Mucosa of stomach (tissue), 1 donor: ENCODE measurements at regions not wholly inside any gene's neighbourhood (a gene's known extent, or its start where the extent isn't known, plus 50 kb on each side); places are given as distances from the start of the nearest gene placed in this dataset.
"Not testable (repeated sequence)": the region's sequence is repeated elsewhere in the genome, so short reads cannot be mapped to it uniquely, and the experiment has no call there.

Source experiments
- H3K27me3 ChIP-seq: one replicate; pipeline ENCODE4 v1.7.0; 2013; ENCODE audit warnings: mild to moderate bottlenecking, low read length; ENCODE audit not compliant: control insufficient read depth, insufficient read depth
- H3K36me3 ChIP-seq: one replicate; pipeline ENCODE4 v1.7.0; 2013; ENCODE audit warnings: low read length; ENCODE audit not compliant: control insufficient read depth, insufficient read depth
- H3K4me1 ChIP-seq: one replicate; pipeline ENCODE4 v1.7.0; 2013; ENCODE audit warnings: mild to moderate bottlenecking, low read length; ENCODE audit not compliant: control insufficient read depth, insufficient read depth
- H3K4me3 ChIP-seq: one replicate; pipeline ENCODE4 v1.7.0; 2013; ENCODE audit warnings: low read length
- H3K9ac ChIP-seq: one replicate; pipeline ENCODE4 v1.7.0; 2013; ENCODE audit warnings: mild to moderate bottlenecking, low read length, moderate library complexity
- H3K9me3 ChIP-seq: one replicate; pipeline ENCODE4 v1.7.0; 2013; ENCODE audit warnings: mild to moderate bottlenecking, low read length, moderate library complexity; ENCODE audit not compliant: control insufficient read depth
- donor health status: Pancreatic carcinoma.

DNA sequence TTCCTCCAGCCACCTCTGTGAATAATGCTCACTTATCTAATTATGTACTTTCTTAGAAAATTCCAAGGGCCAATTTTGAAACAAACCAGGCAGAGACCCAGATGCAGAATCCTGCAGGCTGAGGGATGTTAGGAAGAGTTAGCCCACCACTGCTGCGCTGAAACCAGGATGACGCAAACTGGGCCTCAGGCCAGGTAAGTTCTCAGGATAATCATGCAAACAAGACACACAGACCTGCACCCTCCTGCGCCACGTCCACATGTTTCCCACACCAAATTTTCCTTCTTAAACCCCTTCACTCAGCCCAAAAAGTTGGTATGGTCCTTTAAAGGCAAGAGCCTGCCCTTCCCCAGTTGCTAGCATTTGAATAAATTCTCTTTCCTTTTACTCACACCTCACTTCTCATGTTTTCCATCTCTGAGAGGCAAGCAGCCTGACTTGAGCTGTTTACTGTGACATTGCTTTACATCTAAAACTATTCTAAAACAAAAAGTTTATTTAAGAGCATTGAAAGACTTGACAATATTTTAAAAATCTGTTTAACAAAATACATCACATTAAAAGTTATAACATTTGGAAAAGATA, 887.1 kb downstream of the LRRIQ3 start:
- H3K27me3 ChIP-seq: no peaks in the 10 kb centered on the region
- no peak overlapping the region for H3K9ac ChIP-seq
- no peaks in the 10 kb centered on the region for H3K36me3 ChIP-seq
- no peaks in the 10 kb centered on the region for H3K4me1 ChIP-seq
- no peak overlapping the region for H3K4me3 ChIP-seq
- H3K9me3 ChIP-seq: no peaks in the 10 kb centered on the region

GRCh38 chr1:73306899-73307555, 890.9 kb downstream of the LRRIQ3 start:
- Histone ChIP-seq H3K36me3 (no peaks in the 10 kb centered on the region), H3K4me3 (no peak overlapping the region), H3K27me3 (no peaks in the 10 kb centered on the region), H3K9ac (no peak overlapping the region), H3K9me3 (no peaks in the 10 kb centered on the region), H3K4me1 (no peaks in the 10 kb centered on the region)

GRCh38 chr1:73273886-73274285, 924.1 kb downstream of the LRRIQ3 start:
- H3K36me3 ChIP-seq: no peaks in the 10 kb centered on the region
- H3K4me3 ChIP-seq: no peak overlapping the region
- no peak overlapping the region for H3K9ac ChIP-seq
- no peaks in the 10 kb centered on the region for H3K27me3 ChIP-seq
- H3K4me1 ChIP-seq: no peaks in the 10 kb centered on the region
- no peaks in the 10 kb centered on the region for H3K9me3 ChIP-seq

DNA sequence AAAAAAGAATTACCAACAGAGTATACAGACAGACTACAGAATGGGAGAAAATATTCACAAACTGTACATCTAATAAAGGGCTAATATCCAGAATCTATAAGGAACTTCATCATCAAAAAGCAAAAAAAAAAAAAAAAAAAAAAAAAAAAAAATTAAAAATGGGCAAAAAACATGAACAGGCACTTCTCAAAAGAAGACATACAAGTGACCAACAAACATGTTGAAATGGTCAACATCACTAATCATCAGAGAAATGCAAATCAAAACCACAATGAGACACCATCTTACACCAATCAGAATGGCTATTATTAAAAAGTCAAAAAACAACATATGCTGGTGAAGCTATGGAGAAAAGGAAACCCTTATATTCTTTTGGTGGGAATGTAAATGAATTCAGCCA, 952.8 kb downstream of the LRRIQ3 start:
- not testable (repeated sequence) for H3K4me1 ChIP-seq, H3K9me3 ChIP-seq, H3K27me3 ChIP-seq, H3K9ac ChIP-seq, H3K36me3 ChIP-seq, H3K4me3 ChIP-seq

- H3K27me3 ChIP-seq: no peaks in the 10 kb centered on the region
- H3K36me3 ChIP-seq: no peaks in the 10 kb centered on the region
- H3K4me1 ChIP-seq: no peaks in the 10 kb centered on the region
These were observed 936.7 kb upstream of the NEGR1 start for GRCh38 chr1:73218995-73219546.

DNA sequence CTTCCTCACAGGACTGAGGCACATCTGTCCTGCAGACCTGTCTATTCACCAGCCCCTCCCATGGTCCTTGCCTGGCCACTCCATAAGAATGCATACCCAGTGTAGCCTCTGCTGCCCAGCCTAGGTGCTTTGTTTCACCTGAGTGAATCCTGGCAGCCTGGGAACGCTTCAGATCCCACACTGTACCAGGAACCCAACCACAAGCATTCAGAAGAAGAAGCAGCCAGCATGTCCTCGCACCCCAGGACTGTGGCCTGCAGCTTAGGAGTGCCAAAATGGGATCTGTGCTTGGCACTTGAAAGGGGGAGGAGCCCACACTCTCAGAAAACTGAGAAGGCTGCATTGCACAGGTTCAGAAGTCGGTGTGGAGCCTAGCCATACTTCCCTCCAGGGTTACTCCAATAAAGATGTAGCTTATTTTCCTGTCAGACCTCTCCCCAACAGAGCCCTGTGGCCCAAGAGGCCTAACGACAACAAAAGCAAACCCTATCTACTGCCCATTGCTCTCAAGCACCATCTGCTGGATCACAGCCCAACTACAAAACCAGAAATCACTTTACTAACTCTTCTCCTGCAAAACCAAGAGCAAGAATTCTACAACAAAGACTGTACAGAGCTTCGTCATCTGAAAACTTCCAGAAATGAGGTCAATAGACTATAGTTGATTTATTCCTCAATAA, 923.1 kb upstream of the NEGR1 start:
- Histone ChIP-seq H3K9ac (no peak overlapping the region), H3K36me3 (no peaks in the 10 kb centered on the region), H3K27me3 (no peaks in the 10 kb centered on the region), H3K4me1 (no peaks in the 10 kb centered on the region), H3K9me3 (no peaks in the 10 kb centered on the region), H3K4me3 (no peak overlapping the region)

More at GRCh38 chr1:73218995-73219546, 936.7 kb upstream of the NEGR1 start:
- H3K9me3 ChIP-seq: no peaks in the 10 kb centered on the region
- H3K9ac ChIP-seq: no peak overlapping the region
- no peak overlapping the region for H3K4me3 ChIP-seq

- Histone ChIP-seq H3K36me3 (no peaks in the 10 kb centered on the region), H3K27me3 (no peaks in the 10 kb centered on the region), H3K9ac (no peak overlapping the region), H3K4me3 (no peak overlapping the region), H3K4me1 (no peaks in the 10 kb centered on the region), H3K9me3 (no peaks in the 10 kb centered on the region)
These were observed 915.6 kb upstream of the NEGR1 start for GRCh38 chr1:73197972-73198371.

GRCh38 chr1:73194965-73195364, 912.6 kb upstream of the NEGR1 start:
- no peak overlapping the region for H3K4me3 ChIP-seq
- H3K9me3 ChIP-seq: no peaks in the 10 kb centered on the region
- no peaks in the 10 kb centered on the region for H3K36me3 ChIP-seq
- no peak overlapping the region for H3K9ac ChIP-seq
- H3K4me1 ChIP-seq: no peaks in the 10 kb centered on the region
- H3K27me3 ChIP-seq: no peaks in the 10 kb centered on the region

DNA sequence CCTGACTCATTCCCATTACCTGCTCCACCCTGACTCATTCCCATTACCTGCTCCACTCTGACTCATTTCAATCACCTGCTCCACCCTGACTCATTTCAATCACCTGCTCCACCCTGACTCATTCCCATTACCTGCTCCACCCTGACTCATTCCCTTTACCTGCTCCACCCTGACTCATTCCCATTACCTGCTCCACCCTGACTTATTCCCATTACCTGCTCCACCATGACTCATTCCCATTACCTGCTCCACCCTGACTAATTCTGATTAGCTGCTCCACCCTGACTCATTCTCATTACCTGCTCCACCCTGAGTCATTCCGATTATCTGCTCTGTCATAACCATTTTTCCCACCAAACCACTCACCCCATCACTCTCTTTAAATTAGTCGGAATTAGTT, 901.2 kb upstream of the NEGR1 start:
- H3K9ac ChIP-seq, H3K9me3 ChIP-seq, H3K4me1 ChIP-seq, H3K27me3 ChIP-seq, H3K4me3 ChIP-seq, H3K36me3 ChIP-seq: not testable (repeated sequence)

DNA sequence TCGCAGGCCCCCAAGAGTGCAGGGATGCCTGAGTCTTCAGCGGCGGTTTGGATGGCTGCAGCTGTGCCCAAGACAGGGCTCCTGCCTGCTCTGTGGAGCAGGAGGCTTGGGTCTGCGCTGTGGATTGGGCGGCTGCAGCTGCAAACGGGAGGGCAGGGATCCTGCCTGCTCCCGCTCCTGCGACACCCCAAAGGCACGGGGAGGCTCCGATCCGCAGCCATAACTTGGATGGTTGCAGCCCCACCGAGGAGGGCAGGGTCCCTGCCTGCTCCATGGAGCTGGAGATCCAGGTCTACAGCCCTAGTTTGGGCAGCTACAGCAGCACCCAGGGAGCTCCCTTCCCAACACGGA, 898.8 kb upstream of the NEGR1 start:
- Histone ChIP-seq H3K9ac (no peak overlapping the region), H3K27me3 (no peaks in the 10 kb centered on the region), H3K4me3 (no peak overlapping the region), H3K4me1 (no peaks in the 10 kb centered on the region), H3K36me3 (no peaks in the 10 kb centered on the region), H3K9me3 (no peaks in the 10 kb centered on the region)

GRCh38 chr1:73180397-73181189, 898.3 kb upstream of the NEGR1 start:
- no peaks in the 10 kb centered on the region for H3K9me3 ChIP-seq

DNA sequence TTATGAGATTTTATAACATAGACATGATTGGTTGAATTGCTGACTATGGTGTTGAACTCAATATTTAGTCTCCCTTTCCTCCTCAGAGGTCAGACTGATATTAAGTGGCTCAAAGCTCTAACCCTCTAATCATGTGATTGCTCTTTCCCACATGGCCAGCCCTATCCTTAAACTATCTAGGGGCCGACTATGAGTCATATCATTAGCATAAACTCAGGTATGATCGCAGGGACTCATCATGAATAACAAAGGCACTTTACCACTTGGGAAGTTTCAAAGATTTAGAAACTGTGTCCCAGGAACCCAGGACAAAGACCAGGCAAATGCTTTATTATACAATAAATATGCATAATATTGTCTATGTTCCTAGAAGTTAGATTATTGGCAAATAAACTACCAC, 894.6 kb upstream of the NEGR1 start:
- no peaks in the 10 kb centered on the region for H3K4me1 ChIP-seq
- no peak overlapping the region for H3K9ac ChIP-seq
- H3K9me3 ChIP-seq: no peaks in the 10 kb centered on the region
- no peaks in the 10 kb centered on the region for H3K27me3 ChIP-seq
- H3K4me3 ChIP-seq: no peak overlapping the region
- H3K36me3 ChIP-seq: no peaks in the 10 kb centered on the region

More at GRCh38 chr1:73180397-73181189, 898.3 kb upstream of the NEGR1 start:
- Histone ChIP-seq H3K27me3 (no peaks in the 10 kb centered on the region), H3K9ac (no peak overlapping the region), H3K36me3 (no peaks in the 10 kb centered on the region), H3K4me3 (no peak overlapping the region), H3K4me1 (no peaks in the 10 kb centered on the region)
